A549 (cell line): ENCODE measurements at regions not wholly inside any gene's neighbourhood (a gene's known extent, or its start where the extent isn't known, plus 50 kb on each side); places are given as distances from the start of the nearest gene placed in this dataset.

Source experiments
- ATAC-seq, 2 experiments: fragments of 200-7000 bp in 1 of 2; fragments of >200 bp in 1 of 2; cut with Nextera tagmentation in 1 of 2; cut with Tn5 transposase in 1 of 2; 3 replicates each; pipeline versions ENCODE4 v1.8.0 to v1.9.1; 2018 to 2020; ENCODE audit warnings: mild to moderate bottlenecking in 1 of 2, moderate library complexity in 1 of 2
- CTCF ChIA-PET: fragments of 300-600 bp; sonication (Branson Sonifier 250); formaldehyde crosslinking; extraction: SDS; loops from one replicate; lab custom pipeline; 2021; ENCODE audit warnings: antibody characterized with exemption, inconsistent platforms; lab: Yijun Ruan, JAX
- POLR2A ChIA-PET: fragments of 350-600 bp; formaldehyde crosslinking; extraction: SDS; loops from one replicate; lab custom pipeline; 2021; ENCODE audit warnings: antibody characterized with exemption, inconsistent platforms; lab: Yijun Ruan, JAX
- DNase-seq, 2 experiments: peaks; one replicate each; pipeline versions ENCODE4 v3.0.0 to v3.0.0-alpha.2; 2011 to 2016; ENCODE audit warnings: low read depth in 1 of 2, low spot score in 1 of 2
- FAIRE-seq: peaks from 2 replicates; lab custom pipeline; 2011; peaks lifted over from hg19 to GRCh38; lab: Jason Lieb, UNC
- H3K27ac ChIP-seq, 2 experiments: fragments of >200 bp; sonication (Bioruptor Twin); formaldehyde crosslinking; 3 replicates each; pipeline ENCODE4 v1.5.1; 2016 to 2017
- H3K4me1 ChIP-seq: fragments of >200 bp; sonication (Bioruptor Twin); formaldehyde crosslinking; 3 replicates; pipeline ENCODE4 v1.6.1; 2016
- H3K4me2 ChIP-seq: fragments of >200 bp; sonication (Bioruptor Twin); formaldehyde crosslinking; 3 replicates; pipeline ENCODE4 v1.6.1; 2016
- H3K4me3 ChIP-seq: fragments of >200 bp; sonication (Bioruptor Twin); formaldehyde crosslinking; 3 replicates; pipeline ENCODE4 v1.5.1; 2016
- H3K9me3 ChIP-seq: fragments of >200 bp; sonication (Bioruptor Twin); formaldehyde crosslinking; 3 replicates; pipeline ENCODE4 v1.6.1; 2016
- CHD4 ChIP-seq: fragments of 200-600 bp; sonication (generic); IDR thresholded peaks from 2 replicates; pipeline ENCODE4 v1.6.1; 2016; ENCODE audit warnings: antibody characterized with exemption, mild to moderate bottlenecking, borderline replicate concordance
- EHF ChIP-seq: fragments of 250-450 bp; sonication (Bioruptor Pico); IDR thresholded peaks from 2 replicates; pipeline ENCODE4 v1.5.0; 2020; ENCODE audit warnings: mild to moderate bottlenecking
- EP300 ChIP-seq, 2 experiments: fragments of >200 bp; sonication (Bioruptor Twin); formaldehyde crosslinking; IDR thresholded peaks; 2 replicates in 1 of 2; 3 replicates in 1 of 2; pipeline ENCODE4 v1.6.1; 2016 to 2017
- ESRRA ChIP-seq: fragments of 150-350 bp; IDR thresholded peaks from 2 replicates; pipeline ENCODE4 v1.6.1; 2014; ENCODE audit warnings: mild to moderate bottlenecking, low read length, borderline replicate concordance
- FOSB ChIP-seq: fragments of 250-450 bp; sonication (Bioruptor Pico); IDR thresholded peaks from 2 replicates; pipeline ENCODE4 v1.5.0; 2020; ENCODE audit warnings: mild to moderate bottlenecking, moderate library complexity
- FOXS1 ChIP-seq: fragments of 250-450 bp; sonication (Bioruptor Pico); IDR thresholded peaks from 2 replicates; pipeline ENCODE4 v1.5.0; 2020; ENCODE audit warnings: mild to moderate bottlenecking, moderate library complexity
- GATA3 ChIP-seq: IDR thresholded peaks from 2 replicates; pipeline ENCODE4 v1.6.1; 2012; ENCODE audit warnings: borderline replicate concordance
- HMGXB4 ChIP-seq: fragments of 250-450 bp; sonication (Bioruptor Pico); IDR thresholded peaks from 2 replicates; pipeline ENCODE4 v1.5.0; 2021; ENCODE audit warnings: mild to moderate bottlenecking, moderate library complexity, borderline replicate concordance
- HOXA7 ChIP-seq: fragments of 250-450 bp; sonication (Bioruptor Pico); IDR thresholded peaks from 2 replicates; pipeline ENCODE4 v1.5.0; 2020; ENCODE audit warnings: mild to moderate bottlenecking, moderate library complexity
- JUNB ChIP-seq: fragments of >200 bp; sonication (Bioruptor Twin); formaldehyde crosslinking; IDR thresholded peaks from 2 replicates; pipeline ENCODE4 v1.6.1; 2016
- KDM5A ChIP-seq: fragments of 200-600 bp; sonication (generic); IDR thresholded peaks from 2 replicates; pipeline ENCODE4 v1.6.1; 2016; ENCODE audit warnings: antibody characterized with exemption, mild to moderate bottlenecking
- MAFK ChIP-seq: fragments of 450-650 bp; IDR thresholded peaks from 2 replicates; pipeline ENCODE4 v1.6.1; 2014; ENCODE audit not compliant: partially characterized antibody
- MAZ ChIP-seq: fragments of 150-350 bp; IDR thresholded peaks from 2 replicates; pipeline ENCODE4 v1.6.1; 2014; ENCODE audit warnings: antibody characterized with exemption, low read depth, low read length, borderline replicate concordance
- PHF8 ChIP-seq: fragments of 200-600 bp; sonication (generic); IDR thresholded peaks from 2 replicates; pipeline ENCODE4 v1.6.1; 2016; ENCODE audit warnings: low read depth, mild to moderate bottlenecking, antibody characterized with exemption, moderate library complexity, borderline replicate concordance
- POLR2A ChIP-seq: IDR thresholded peaks from 2 replicates; pipeline ENCODE4 v1.6.1; 2012; ENCODE audit warnings: mild to moderate bottlenecking, low read length
- RARB ChIP-seq: fragments of 250-450 bp; sonication (Bioruptor Pico); IDR thresholded peaks from 2 replicates; pipeline ENCODE4 v1.8.0; 2021; ENCODE audit warnings: mild to moderate bottlenecking, moderate library complexity
- RCOR1 ChIP-seq: fragments of 150-350 bp; IDR thresholded peaks from 2 replicates; pipeline ENCODE4 v1.6.1; 2014; ENCODE audit warnings: antibody characterized with exemption, low read length, low read depth
- SMC3 ChIP-seq: fragments of >200 bp; sonication (Bioruptor Twin); formaldehyde crosslinking; IDR thresholded peaks from 3 replicates; pipeline ENCODE4 v1.6.1; 2018; ENCODE audit warnings: inconsistent platforms
- TP53 ChIP-seq: fragments of 250-450 bp; sonication (Bioruptor Pico); IDR thresholded peaks from 2 replicates; pipeline ENCODE4 v1.5.0; 2021; ENCODE audit warnings: mild to moderate bottlenecking, moderate library complexity
- ZC3H11A ChIP-seq: fragments of 450-650 bp; IDR thresholded peaks from 2 replicates; pipeline ENCODE4 v1.6.1; 2014; ENCODE audit warnings: antibody characterized with exemption, mild to moderate bottlenecking
- ZFP36 ChIP-seq: fragments of 450-650 bp; IDR thresholded peaks from 2 replicates; pipeline ENCODE4 v1.6.1; 2014; ENCODE audit warnings: borderline replicate concordance; ENCODE audit not compliant: partially characterized antibody
- ZSCAN20 ChIP-seq: fragments of 250-450 bp; sonication (Bioruptor Pico); IDR thresholded peaks from 2 replicates; pipeline ENCODE4 v1.8.0; 2022; ENCODE audit warnings: mild to moderate bottlenecking, moderate library complexity
- WGBS: methylation state at CpG from one replicate; pipeline ENCODE4 v1.1.6; 2017; ENCODE audit errors: missing lambda C conversion rate; 5-methylcytosine and 5-hydroxymethylcytosine counted together
- TF ChIP-seq, protein P1 (sequence below): fragments of 250-450 bp; sonication (Bioruptor Pico); IDR thresholded peaks from 2 replicates; pipeline ENCODE4 v1.5.0; 2020; ENCODE audit warnings: low read depth, mild to moderate bottlenecking, moderate library complexity
- TF ChIP-seq, protein P2 (sequence below): fragments of >200 bp; sonication (Bioruptor Twin); formaldehyde crosslinking; IDR thresholded peaks from 3 replicates; pipeline ENCODE4 v1.5.1; 2016
- TF ChIP-seq, protein P3 (sequence below): IDR thresholded peaks from 2 replicates; pipeline ENCODE4 v1.6.1; 2012; ENCODE audit warnings: low read depth, borderline replicate concordance

GRCh38 chr22:49116486-49117120, 711.1 kb downstream of the BRD1 start:
- TF ChIP-seq, protein P1, sequence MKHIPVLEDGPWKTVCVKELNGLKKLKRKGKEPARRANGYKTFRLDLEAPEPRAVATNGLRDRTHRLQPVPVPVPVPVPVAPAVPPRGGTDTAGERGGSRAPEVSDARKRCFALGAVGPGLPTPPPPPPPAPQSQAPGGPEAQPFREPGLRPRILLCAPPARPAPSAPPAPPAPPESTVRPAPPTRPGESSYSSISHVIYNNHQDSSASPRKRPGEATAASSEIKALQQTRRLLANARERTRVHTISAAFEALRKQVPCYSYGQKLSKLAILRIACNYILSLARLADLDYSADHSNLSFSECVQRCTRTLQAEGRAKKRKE (CRISPR knock-in tag): no peak
- TF ChIP-seq ZFP36 (no peak), HOXA7 (CRISPR knock-in tag) (no peak), MAZ (no peak), TP53 (CRISPR knock-in tag) (no peak), RCOR1 (no peak), ESRRA (no peak), FOSB (no peak), GATA3 (no peak), MAFK (no peak), RARB (CRISPR knock-in tag) (no peak), JUNB (no peak), EHF (CRISPR knock-in tag) (no peak), EP300 (IDR thresholded peaks at IDR 0.05) (no peak), POLR2A (no peak), PHF8 (no peak), CHD4 (no peak)
- TF ChIP-seq, protein P2, sequence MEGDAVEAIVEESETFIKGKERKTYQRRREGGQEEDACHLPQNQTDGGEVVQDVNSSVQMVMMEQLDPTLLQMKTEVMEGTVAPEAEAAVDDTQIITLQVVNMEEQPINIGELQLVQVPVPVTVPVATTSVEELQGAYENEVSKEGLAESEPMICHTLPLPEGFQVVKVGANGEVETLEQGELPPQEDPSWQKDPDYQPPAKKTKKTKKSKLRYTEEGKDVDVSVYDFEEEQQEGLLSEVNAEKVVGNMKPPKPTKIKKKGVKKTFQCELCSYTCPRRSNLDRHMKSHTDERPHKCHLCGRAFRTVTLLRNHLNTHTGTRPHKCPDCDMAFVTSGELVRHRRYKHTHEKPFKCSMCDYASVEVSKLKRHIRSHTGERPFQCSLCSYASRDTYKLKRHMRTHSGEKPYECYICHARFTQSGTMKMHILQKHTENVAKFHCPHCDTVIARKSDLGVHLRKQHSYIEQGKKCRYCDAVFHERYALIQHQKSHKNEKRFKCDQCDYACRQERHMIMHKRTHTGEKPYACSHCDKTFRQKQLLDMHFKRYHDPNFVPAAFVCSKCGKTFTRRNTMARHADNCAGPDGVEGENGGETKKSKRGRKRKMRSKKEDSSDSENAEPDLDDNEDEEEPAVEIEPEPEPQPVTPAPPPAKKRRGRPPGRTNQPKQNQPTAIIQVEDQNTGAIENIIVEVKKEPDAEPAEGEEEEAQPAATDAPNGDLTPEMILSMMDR: no peak
- TF ChIP-seq, protein P3, sequence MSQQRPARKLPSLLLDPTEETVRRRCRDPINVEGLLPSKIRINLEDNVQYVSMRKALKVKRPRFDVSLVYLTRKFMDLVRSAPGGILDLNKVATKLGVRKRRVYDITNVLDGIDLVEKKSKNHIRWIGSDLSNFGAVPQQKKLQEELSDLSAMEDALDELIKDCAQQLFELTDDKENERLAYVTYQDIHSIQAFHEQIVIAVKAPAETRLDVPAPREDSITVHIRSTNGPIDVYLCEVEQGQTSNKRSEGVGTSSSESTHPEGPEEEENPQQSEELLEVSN: no peak
- FAIRE-seq (no peak), DNase-seq (no peak), ATAC-seq (no peak)
- Histone ChIP-seq H3K9me3 (no peaks in the 10 kb centered on the region), H3K27ac (no peak overlapping the region), H3K4me2 (no peak overlapping the region), H3K4me1 (no peaks in the 10 kb centered on the region), H3K4me3 (no peak overlapping the region)
- ChIA-PET POLR2A (no interaction called here), CTCF (no interaction called here)
- 47% methylated on average over 8 of the region's 19 CpGs for WGBS

DNA sequence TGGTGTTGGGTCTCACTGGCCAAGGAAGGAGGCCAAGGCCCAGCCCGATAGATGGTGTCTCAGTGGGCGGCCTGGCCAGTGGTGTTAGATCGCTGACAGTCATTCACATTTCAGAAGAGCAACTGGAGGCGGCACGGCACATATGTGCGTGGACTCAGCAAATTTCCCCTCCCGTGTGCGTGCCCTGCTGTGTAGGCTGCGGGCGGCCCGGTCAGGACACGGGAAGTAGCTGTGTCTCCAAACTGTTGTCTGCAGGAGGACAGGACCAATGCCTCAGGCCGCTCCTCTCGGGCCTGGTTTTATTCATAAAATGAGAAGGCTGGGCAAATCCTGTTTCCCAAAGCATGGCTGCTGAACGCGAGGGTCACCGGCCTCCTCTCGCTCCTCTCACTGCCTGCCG, 711.7 kb downstream of the BRD1 start:
- H3K4me3 ChIP-seq: no peak overlapping the region
- FAIRE-seq (no peak), ATAC-seq (no peak), DNase-seq (no peak)
- ChIA-PET POLR2A (no interaction called here), CTCF (no interaction called here)
- no peak for TF ChIP-seq ZC3H11A
- TF ChIP-seq RARB (CRISPR knock-in tag): no peak
- no peak for TF ChIP-seq HMGXB4 (CRISPR knock-in tag)
- TF ChIP-seq ZSCAN20: no peak
- no peak for TF ChIP-seq MAZ
- TF ChIP-seq KDM5A: no peak
- no peak for TF ChIP-seq HOXA7 (CRISPR knock-in tag)
- TF ChIP-seq RCOR1: no peak
- TF ChIP-seq SMC3: no peak
- TF ChIP-seq FOXS1: no peak
- H3K4me1 ChIP-seq: no peaks in the 10 kb centered on the region
- no peak overlapping the region for H3K27ac ChIP-seq
- WGBS: 84% methylated on average over 18 of the region's 19 CpGs
- no peaks in the 10 kb centered on the region for H3K9me3 ChIP-seq
- no peak overlapping the region for H3K4me2 ChIP-seq
